CD4-positive, alpha-beta T cell (primary cell): ENCODE measurements at regions not wholly inside any gene's neighbourhood (a gene's known extent, or its start where the extent isn't known, plus 50 kb on each side); places are given as distances from the start of the nearest gene placed in this dataset.

ENCODE experiments used
- ATAC-seq: fragments of 200-7000 bp; cut with Tn5 transposase; one replicate; pipeline ENCODE4 v1.10.0; 2022; ENCODE audit warnings: mild to moderate bottlenecking; ENCODE audit not compliant: poor library complexity
- CTCF ChIA-PET: fragments of 350-600 bp; sonication (Branson Sonifier 250); formaldehyde crosslinking; loops from one replicate; lab custom pipeline; 2021; ENCODE audit warnings: antibody characterized with exemption, inconsistent platforms; lab: Charles Lee
- POLR2A ChIA-PET: fragments of 350-600 bp; sonication (Branson Sonifier 250); formaldehyde crosslinking; loops from one replicate; lab custom pipeline; 2021; ENCODE audit warnings: antibody characterized with exemption, inconsistent platforms; lab: Charles Lee
- DNase-seq, 14 experiments: peaks; one replicate each; pipeline ENCODE4 v3.0.0-alpha.2; 2013 to 2020; ENCODE audit warnings: mixed read lengths in 2 of 14
- H3K27ac ChIP-seq, 2 donors: one replicate each; pipeline versions ENCODE4 v1.5.1 to v1.7.0; 2013; ENCODE audit warnings: low read length in 2 of 2, low read depth in 1 of 2, mild to moderate bottlenecking in 1 of 2
- H3K27me3 ChIP-seq, 2 experiments: 1 replicate in 1 of 2; 2 replicates in 1 of 2; pipeline versions ENCODE4 v1.6.1 to v1.7.0; 2013; ENCODE audit warnings: low read length in 2 of 2, control low read depth in 1 of 2, mild to moderate bottlenecking in 1 of 2, moderate library complexity in 1 of 2; ENCODE audit not compliant: insufficient read depth in 2 of 2, control insufficient read depth in 1 of 2
- H3K36me3 ChIP-seq: one replicate; pipeline ENCODE4 v1.6.1; 2013; ENCODE audit warnings: low read length, control low read depth; ENCODE audit not compliant: insufficient read depth
- H3K4me1 ChIP-seq: one replicate; pipeline ENCODE4 v1.6.1; 2013; ENCODE audit warnings: low read length, control low read depth; ENCODE audit not compliant: insufficient read depth
- H3K4me3 ChIP-seq: one replicate; pipeline ENCODE4 v1.5.1; 2013; ENCODE audit warnings: mild to moderate bottlenecking, low read length, moderate library complexity
- H3K9me3 ChIP-seq, 2 experiments: 1 replicate in 1 of 2; 2 replicates in 1 of 2; pipeline versions ENCODE4 v1.6.1 to v1.7.0; 2013; ENCODE audit warnings: low read length in 2 of 2, mild to moderate bottlenecking in 2 of 2, control low read depth in 1 of 2, moderate library complexity in 1 of 2; ENCODE audit not compliant: control insufficient read depth in 1 of 2, insufficient read depth in 1 of 2
- H3K27ac Mint-ChIP-seq: one replicate; pipeline ENCODE4 v1.8.0; 2020; ENCODE audit warnings: mixed read lengths
- H3K27me3 Mint-ChIP-seq: one replicate; pipeline ENCODE4 v1.8.0; 2021; ENCODE audit warnings: mixed read lengths
- H3K36me3 Mint-ChIP-seq: one replicate; pipeline ENCODE4 v1.8.0; 2021; ENCODE audit warnings: low read depth, mixed read lengths
- H3K4me1 Mint-ChIP-seq: one replicate; pipeline ENCODE4 v1.8.0; 2021; ENCODE audit warnings: low read depth, mixed read lengths
- H3K4me3 Mint-ChIP-seq: one replicate; pipeline ENCODE4 v1.8.0; 2020; ENCODE audit warnings: mild to moderate bottlenecking, mixed read lengths
- H3K9me3 Mint-ChIP-seq: one replicate; pipeline ENCODE4 v1.8.0; 2020; ENCODE audit warnings: mixed read lengths
- CTCF ChIP-seq: fragments of 200-600 bp; IDR thresholded peaks from one replicate; pipeline ENCODE4 v1.8.0; 2022; ENCODE audit warnings: antibody characterized with exemption, mild to moderate bottlenecking
- intact Hi-C, 2 experiments: fragments of 100-400 bp; cut with DNase I in 1 of 2; cut with micrococcal nuclease in 1 of 2; formaldehyde crosslinking; loops; one replicate each; pipeline versions ENCODE4 v1.15.1 to v1.9.0; 2023 to 2025; cut with DNase I, micrococcal nuclease

GRCh38 chr14:40028991-40029390 lies 596.8 kb upstream of the FBXO33 start:
- POLR2A ChIA-PET = no interaction called here
- Histone ChIP-seq H3K27me3 (no peaks in the 10 kb centered on the region), H3K9me3 (no peaks in the 10 kb centered on the region), H3K27ac (no peak overlapping the region), H3K4me1 (no peaks in the 10 kb centered on the region), H3K36me3 (no peaks in the 10 kb centered on the region), H3K4me3 (no peak overlapping the region)
- H3K27me3 Mint-ChIP-seq = no peaks in the 10 kb centered on the region
- H3K27ac Mint-ChIP-seq = no peak overlapping the region
- no peak overlapping the region for H3K4me3 Mint-ChIP-seq
- no peak for ATAC-seq
- intact Hi-C loops = no loop called here
- DNase-seq = no peak
- no peak for TF ChIP-seq CTCF
- H3K36me3 Mint-ChIP-seq = no peaks in the 10 kb centered on the region
- peaks cover 5% of the 10 kb centered on the region for H3K9me3 Mint-ChIP-seq
- H3K4me1 Mint-ChIP-seq = no peaks in the 10 kb centered on the region
- CTCF ChIA-PET = no interaction called here

GRCh38 chr14:40025101-40025500 lies 592.9 kb upstream of the FBXO33 start:
- no peaks in the 10 kb centered on the region for H3K4me1 Mint-ChIP-seq
- Histone ChIP-seq H3K4me1 (no peaks in the 10 kb centered on the region), H3K36me3 (no peaks in the 10 kb centered on the region), H3K9me3 (no peaks in the 10 kb centered on the region), H3K27ac (no peak overlapping the region), H3K27me3 (no peaks in the 10 kb centered on the region), H3K4me3 (no peak overlapping the region)
- H3K36me3 Mint-ChIP-seq = no peaks in the 10 kb centered on the region
- H3K4me3 Mint-ChIP-seq = no peak overlapping the region
- ATAC-seq (no peak), DNase-seq (no peak)
- ChIA-PET POLR2A (no interaction called here), CTCF (no interaction called here)
- no peak for TF ChIP-seq CTCF
- peaks cover 3% of the 10 kb centered on the region for H3K9me3 Mint-ChIP-seq
- intact Hi-C loops = no loop called here
- no peaks in the 10 kb centered on the region for H3K27me3 Mint-ChIP-seq
- H3K27ac Mint-ChIP-seq = no peak overlapping the region

- Mint-ChIP-seq H3K4me1 (no peaks in the 10 kb centered on the region), H3K27ac (no peak overlapping the region), H3K36me3 (no peaks in the 10 kb centered on the region), H3K27me3 (no peaks in the 10 kb centered on the region), H3K9me3 (peaks cover 12% of the 10 kb centered on the region), H3K4me3 (no peak overlapping the region)
- POLR2A ChIA-PET = no interaction called here
- no peak for TF ChIP-seq CTCF
- H3K4me1 ChIP-seq = no peaks in the 10 kb centered on the region
- DNase-seq = no peak
- no peak overlapping the region for H3K4me3 ChIP-seq
- CTCF ChIA-PET = no interaction called here
- H3K9me3 ChIP-seq = no peaks in the 10 kb centered on the region
- intact Hi-C loops = no loop called here
- H3K27ac ChIP-seq = no peak overlapping the region
- no peaks in the 10 kb centered on the region for H3K36me3 ChIP-seq
- no peaks in the 10 kb centered on the region for H3K27me3 ChIP-seq
- ATAC-seq = no peak
These were observed 578.7 kb upstream of the FBXO33 start for GRCh38 chr14:40010961-40011360.
